Trophoblast cell (in vitro differentiated cells and primary cell): ENCODE measurements at regions not wholly inside any gene's neighbourhood (a gene's known extent, or its start where the extent isn't known, plus 50 kb on each side); places are given as distances from the start of the nearest gene placed in this dataset.

Source experiments
- DNase-seq, 2 donors: peaks; one replicate each; pipeline ENCODE4 v3.0.0-alpha.2; 2016
- H2AFZ ChIP-seq: 2 replicates; pipeline ENCODE4 v1.6.1; 2013; ENCODE audit warnings: low read length, moderate library complexity, mild to moderate bottlenecking; ENCODE audit not compliant: insufficient read depth, poor library complexity
- H2AK5ac ChIP-seq: 2 replicates; pipeline ENCODE4 v1.6.1; 2013; ENCODE audit warnings: mild to moderate bottlenecking, low read length
- H2BK120ac ChIP-seq: 2 replicates; pipeline ENCODE4 v1.6.1; 2013; ENCODE audit warnings: low read length, mild to moderate bottlenecking, moderate library complexity; ENCODE audit not compliant: insufficient read depth, poor library complexity
- H2BK12ac ChIP-seq: 2 replicates; pipeline ENCODE4 v1.6.1; 2013; ENCODE audit warnings: mild to moderate bottlenecking, low read length, moderate library complexity
- H2BK5ac ChIP-seq: 2 replicates; pipeline ENCODE4 v1.6.1; 2013; ENCODE audit warnings: low read length, low read depth, moderate library complexity, mild to moderate bottlenecking; ENCODE audit not compliant: poor library complexity
- H3K14ac ChIP-seq: 2 replicates; pipeline ENCODE4 v1.6.1; 2013; ENCODE audit warnings: mild to moderate bottlenecking, low read length
- H3K18ac ChIP-seq: 2 replicates; pipeline ENCODE4 v1.6.1; 2013; ENCODE audit warnings: mild to moderate bottlenecking, low read length
- H3K23ac ChIP-seq: 2 replicates; pipeline ENCODE4 v1.6.1; 2013; ENCODE audit warnings: low read length
- H3K27ac ChIP-seq: 2 replicates; pipeline ENCODE4 v1.5.1; 2013; ENCODE audit warnings: low read depth, mild to moderate bottlenecking, inconsistent platforms, low read length, moderate library complexity
- H3K27me3 ChIP-seq: 2 replicates; pipeline ENCODE4 v1.6.1; 2013; ENCODE audit warnings: inconsistent platforms, mild to moderate bottlenecking, low read length, moderate library complexity; ENCODE audit not compliant: insufficient read depth
- H3K36me3 ChIP-seq, 2 experiments: 1 replicate in 1 of 2; 2 replicates in 1 of 2; pipeline ENCODE4 v1.6.1; 2013; ENCODE audit warnings: low read length in 2 of 2, mild to moderate bottlenecking in 2 of 2, moderate library complexity in 1 of 2; ENCODE audit not compliant: insufficient read depth in 2 of 2, control insufficient read depth in 1 of 2
- H3K4ac ChIP-seq: 2 replicates; pipeline ENCODE4 v1.6.1; 2013; ENCODE audit warnings: low read depth, mild to moderate bottlenecking, low read length, moderate library complexity
- H3K4me1 ChIP-seq, 2 experiments: 1 replicate in 1 of 2; 2 replicates in 1 of 2; pipeline ENCODE4 v1.6.1; 2013; ENCODE audit warnings: low read length in 2 of 2, mild to moderate bottlenecking in 2 of 2, moderate library complexity in 1 of 2; ENCODE audit not compliant: insufficient read depth in 2 of 2, control insufficient read depth in 1 of 2
- H3K4me2 ChIP-seq: 2 replicates; pipeline ENCODE4 v1.6.1; 2013; ENCODE audit warnings: inconsistent platforms, mild to moderate bottlenecking, low read length, moderate library complexity
- H3K4me3 ChIP-seq: 2 replicates; pipeline ENCODE4 v1.5.1; 2013; ENCODE audit warnings: mild to moderate bottlenecking, low read depth, low read length, inconsistent platforms
- H3K79me1 ChIP-seq: one replicate; pipeline ENCODE4 v1.6.1; 2013; ENCODE audit warnings: low read length
- H3K79me2 ChIP-seq: 2 replicates; pipeline ENCODE4 v1.6.1; 2013; ENCODE audit warnings: low read length, mild to moderate bottlenecking; ENCODE audit not compliant: control insufficient read depth, insufficient read depth, poor library complexity
- H3K9ac ChIP-seq: 2 replicates; pipeline ENCODE4 v1.6.1; 2013; ENCODE audit warnings: mild to moderate bottlenecking, low read length
- H3K9me3 ChIP-seq: 2 replicates; pipeline ENCODE4 v1.6.1; 2013; ENCODE audit warnings: low read depth, mild to moderate bottlenecking, control low read depth, inconsistent platforms, low read length; ENCODE audit not compliant: insufficient read depth
- H4K12ac ChIP-seq: 2 replicates; pipeline ENCODE4 v1.6.1; 2013; ENCODE audit warnings: low read depth, mild to moderate bottlenecking, low read length, moderate library complexity
- H4K8ac ChIP-seq: 2 replicates; pipeline ENCODE4 v1.6.1; 2013; ENCODE audit warnings: low read depth, mild to moderate bottlenecking, low read length, moderate library complexity
- H4K91ac ChIP-seq: one replicate; pipeline ENCODE4 v1.6.1; 2013; ENCODE audit warnings: low read depth, mild to moderate bottlenecking, low read length, moderate library complexity
- WGBS: extraction: QIAGEN DNeasy Blood & Tissue Kit; methylation state at CpG from one replicate; pipeline ENCODE4 v1.1.7; 2013; ENCODE audit warnings: missing lambda C conversion rate; ENCODE audit not compliant: insufficient read length, insufficient coverage; ENCODE audit errors: extremely low coverage; 5-methylcytosine and 5-hydroxymethylcytosine counted together

- no peak overlapping the region for H3K23ac ChIP-seq
- H2AFZ ChIP-seq: no peak overlapping the region
- DNase-seq: peak in 1 of 2 donors; percentile 17
- H2AK5ac ChIP-seq: no peak overlapping the region
- H3K4me1 ChIP-seq: peaks cover 13 to 30% of the 10 kb centered on the region in 2 experiments
- no peak overlapping the region for H4K8ac ChIP-seq
- no peak overlapping the region for H2BK120ac ChIP-seq
- H3K4ac ChIP-seq: peak overlapping the region; percentile 38
- no peak overlapping the region for H4K91ac ChIP-seq
- H3K18ac ChIP-seq: no peak overlapping the region
- H3K4me3 ChIP-seq: no peak overlapping the region
- no peak overlapping the region for H3K9ac ChIP-seq
- H3K9me3 ChIP-seq: no peaks in the 10 kb centered on the region
- peak overlapping the region; percentile 88 for H3K4me2 ChIP-seq
- H3K36me3 ChIP-seq: no peaks in the 10 kb centered on the region
- H3K27ac ChIP-seq: peak overlapping the region; percentile 94
- H2BK12ac ChIP-seq: no peak overlapping the region
- WGBS: no CpG with 5 or more reads among the region's 4 CpGs
- no peaks in the 10 kb centered on the region for H3K27me3 ChIP-seq
- no peak overlapping the region for H3K14ac ChIP-seq
- H4K12ac ChIP-seq: no peak overlapping the region
- peaks cover 33% of the 10 kb centered on the region for H3K79me1 ChIP-seq
- H3K79me2 ChIP-seq: peaks cover 28% of the 10 kb centered on the region
- peak overlapping the region; percentile 34 for H2BK5ac ChIP-seq
Observed at GRCh38 chr1:39106801-39107327, 80.7 kb downstream of the NDUFS5 start.

- no peak overlapping the region for H4K91ac ChIP-seq
- H3K27me3 ChIP-seq: no peaks in the 10 kb centered on the region
- peaks cover 28% of the 10 kb centered on the region for H3K79me2 ChIP-seq
- no peak overlapping the region for H4K8ac ChIP-seq
- H3K27ac ChIP-seq: peak overlapping the region; percentile 94
- peaks cover 13 to 30% of the 10 kb centered on the region in 2 experiments for H3K4me1 ChIP-seq
- H3K14ac ChIP-seq: no peak overlapping the region
- no peak overlapping the region for H2BK5ac ChIP-seq
- peaks cover 33% of the 10 kb centered on the region for H3K79me1 ChIP-seq
- H3K4ac ChIP-seq: peak overlapping the region; percentile 93
- no peak overlapping the region for H3K18ac ChIP-seq
- H3K23ac ChIP-seq: no peak overlapping the region
- DNase-seq: peak in 1 of 2 donors; percentile 36
- H2BK120ac ChIP-seq: no peak overlapping the region
- peak overlapping the region; percentile 19 for H3K9ac ChIP-seq
- no peaks in the 10 kb centered on the region for H3K36me3 ChIP-seq
- no peaks in the 10 kb centered on the region for H3K9me3 ChIP-seq
- H2AFZ ChIP-seq: no peak overlapping the region
- no peak overlapping the region for H3K4me3 ChIP-seq
- WGBS: no CpG with 5 or more reads among the region's 8 CpGs
- H2AK5ac ChIP-seq: no peak overlapping the region
- H2BK12ac ChIP-seq: no peak overlapping the region
- H4K12ac ChIP-seq: no peak overlapping the region
- H3K4me2 ChIP-seq: peak overlapping the region; percentile 88
Observed at GRCh38 chr1:39107341-39108290, 81.5 kb downstream of the NDUFS5 start.

- Histone ChIP-seq H4K8ac (no peak overlapping the region), H3K9ac (no peak overlapping the region), H4K91ac (no peak overlapping the region), H3K27ac (no peak overlapping the region), H3K27me3 (no peaks in the 10 kb centered on the region), H2AK5ac (no peak overlapping the region), H3K4me3 (no peak overlapping the region), H2AFZ (no peak overlapping the region), H3K4me2 (no peak overlapping the region), H3K23ac (no peak overlapping the region), H4K12ac (no peak overlapping the region), H3K79me2 (peaks cover 28% of the 10 kb centered on the region), H2BK120ac (no peak overlapping the region), H3K79me1 (peaks cover 25% of the 10 kb centered on the region), H3K9me3 (no peaks in the 10 kb centered on the region), H3K4ac (no peak overlapping the region), H3K18ac (no peak overlapping the region), H3K14ac (no peak overlapping the region), H3K36me3 (no peaks in the 10 kb centered on the region), H2BK12ac (no peak overlapping the region), H2BK5ac (no peak overlapping the region), H3K4me1 (peaks cover 4 to 18% of the 10 kb centered on the region in 2 experiments)
- DNase-seq: no peak
- no CpG with 5 or more reads among the region's 2 CpGs for WGBS
Observed at GRCh38 chr1:39109644-39110043, 83.5 kb downstream of the NDUFS5 start.

GRCh38 chr1:39110325-39110851 lies 84.2 kb downstream of the NDUFS5 start:
- Histone ChIP-seq H3K18ac (no peak overlapping the region), H3K4me1 (peaks cover 4 to 20% of the 10 kb centered on the region in 2 experiments), H3K27me3 (no peaks in the 10 kb centered on the region), H2BK5ac (peak overlapping the region; percentile 69), H3K9ac (no peak overlapping the region), H2AK5ac (no peak overlapping the region), H4K91ac (peak overlapping the region; percentile 79), H3K36me3 (no peaks in the 10 kb centered on the region), H3K4me3 (no peak overlapping the region), H2BK120ac (peak overlapping the region; percentile 20), H2AFZ (no peak overlapping the region), H3K4me2 (peak overlapping the region; percentile 7), H3K4ac (peak overlapping the region; percentile 78), H3K79me1 (peaks cover 19% of the 10 kb centered on the region), H2BK12ac (peak overlapping the region; percentile 65), H3K23ac (no peak overlapping the region), H3K14ac (peak overlapping the region; percentile 87), H4K8ac (peak overlapping the region; percentile 80), H3K27ac (peak overlapping the region; percentile 82), H4K12ac (no peak overlapping the region), H3K79me2 (peaks cover 22% of the 10 kb centered on the region), H3K9me3 (no peaks in the 10 kb centered on the region)
- peak; percentile 57 to 81 for DNase-seq
- WGBS: no CpG with 5 or more reads among the region's 3 CpGs
